GM18520 (cell line): ENCODE measurements at regions not wholly inside any gene's neighbourhood (a gene's known extent, or its start where the extent isn't known, plus 50 kb on each side); places are given as distances from the start of the nearest gene placed in this dataset.
A peak's percentile ranks its signal among the peaks of the same experiment; 100 is the strongest.

Experiments
- ATAC-seq: cut with Tn5 transposase; IDR thresholded peaks from one replicate; pipeline ENCODE4 v1.9.1; 2021; ENCODE audit not compliant: unreplicated experiment

GRCh38 chr2:138962686-138963085, 182.5 kb upstream of the NXPH2 start:
- no peak for ATAC-seq

GRCh38 chr2:138960191-138960590, 180.0 kb upstream of the NXPH2 start:
- no peak for ATAC-seq

GRCh38 chr2:138959031-138959430, 178.8 kb upstream of the NXPH2 start:
- no peak for ATAC-seq

- ATAC-seq: no peak
Observed at GRCh38 chr2:138956116-138956515, 175.9 kb upstream of the NXPH2 start.

GRCh38 chr2:138950486-138950885, 170.3 kb upstream of the NXPH2 start:
- ATAC-seq: no peak

GRCh38 chr2:138949517-138949916, 169.3 kb upstream of the NXPH2 start:
- ATAC-seq: no peak

GRCh38 chr2:138948070-138948539, 167.9 kb upstream of the NXPH2 start:
- peak; percentile 88 for ATAC-seq

GRCh38 chr2:138943470-138943869, 163.3 kb upstream of the NXPH2 start:
- ATAC-seq: no peak

GRCh38 chr2:138942466-138942865, 162.3 kb upstream of the NXPH2 start:
- ATAC-seq: no peak

GRCh38 chr2:138931284-138932256, 151.4 kb upstream of the NXPH2 start:
- no peak for ATAC-seq

GRCh38 chr2:138930571-138930970, 150.4 kb upstream of the NXPH2 start:
- no peak for ATAC-seq

GRCh38 chr2:138928374-138929021, 148.3 kb upstream of the NXPH2 start:
- ATAC-seq: no peak

- ATAC-seq: no peak
Observed at GRCh38 chr2:138922973-138923563, 142.9 kb upstream of the NXPH2 start.

GRCh38 chr2:138919120-138919747, 139.0 kb upstream of the NXPH2 start:
- ATAC-seq: no peak

- ATAC-seq: peak; percentile 41
Observed at GRCh38 chr2:138910427-138910826, 130.2 kb upstream of the NXPH2 start.

GRCh38 chr2:138906549-138906948, 126.4 kb upstream of the NXPH2 start:
- ATAC-seq: no peak

- ATAC-seq: no peak
Observed at GRCh38 chr2:138902239-138902871, 122.2 kb upstream of the NXPH2 start.

GRCh38 chr2:138901530-138901929, 121.3 kb upstream of the NXPH2 start:
- no peak for ATAC-seq

GRCh38 chr2:138898855-138899254, 118.7 kb upstream of the NXPH2 start:
- no peak for ATAC-seq

GRCh38 chr2:138897274-138897673, 117.1 kb upstream of the NXPH2 start:
- ATAC-seq: no peak

GRCh38 chr2:138893746-138894145, 113.6 kb upstream of the NXPH2 start:
- ATAC-seq: no peak
